Muscle layer of colon (tissue), 2 donors: ENCODE measurements at regions not wholly inside any gene's neighbourhood (a gene's known extent, or its start where the extent isn't known, plus 50 kb on each side); places are given as distances from the start of the nearest gene placed in this dataset.
"Not testable (repeated sequence)": the region's sequence is repeated elsewhere in the genome, so short reads cannot be mapped to it uniquely, and the experiment has no call there.

Experiments used
- H3K27ac ChIP-seq: one replicate; pipeline ENCODE4 v1.7.0; 2013; ENCODE audit warnings: low read depth, mild to moderate bottlenecking, low read length, moderate library complexity
- H3K27me3 ChIP-seq, 2 donors: one replicate each; pipeline ENCODE4 v1.7.0; 2013; ENCODE audit warnings: low read length in 2 of 2, mild to moderate bottlenecking in 2 of 2; ENCODE audit not compliant: insufficient read depth in 2 of 2, control insufficient read depth in 1 of 2
- H3K36me3 ChIP-seq: one replicate; pipeline ENCODE4 v1.7.0; 2013; ENCODE audit warnings: mild to moderate bottlenecking, low read length; ENCODE audit not compliant: insufficient read depth
- H3K4me1 ChIP-seq: one replicate; pipeline ENCODE4 v1.7.0; 2013; ENCODE audit warnings: mild to moderate bottlenecking, low read length; ENCODE audit not compliant: insufficient read depth
- H3K4me3 ChIP-seq, 2 donors: one replicate each; pipeline ENCODE4 v1.7.0; 2013; ENCODE audit warnings: low read length in 2 of 2, low read depth in 1 of 2, mild to moderate bottlenecking in 1 of 2, moderate library complexity in 1 of 2
- H3K9ac ChIP-seq: one replicate; pipeline ENCODE4 v1.7.0; 2013; ENCODE audit warnings: low read length
- H3K9me3 ChIP-seq: one replicate; pipeline ENCODE4 v1.7.0; 2013; ENCODE audit warnings: mild to moderate bottlenecking, low read length
- donor health status: abdominal sarcoma.
- donor health status: Adenocarcinoma of cecum.

- no peaks in the 10 kb centered on the region for H3K27me3 ChIP-seq
- H3K27ac ChIP-seq, result no peak overlapping the region
These were observed 454.0 kb downstream of the DIRAS2 start for GRCh38 chr9:90188656-90189055.

GRCh38 chr9:90189306-90189705 is 453.3 kb downstream of the DIRAS2 start:
- H3K27me3 ChIP-seq, result no peaks in the 10 kb centered on the region
- H3K27ac ChIP-seq, result no peak overlapping the region
- no peaks in the 10 kb centered on the region for H3K36me3 ChIP-seq
- no peaks in the 10 kb centered on the region for H3K9me3 ChIP-seq
- H3K4me1 ChIP-seq, result no peaks in the 10 kb centered on the region
- no peak overlapping the region for H3K9ac ChIP-seq
- H3K4me3 ChIP-seq, result no peak overlapping the region

More at GRCh38 chr9:90188656-90189055, 454.0 kb downstream of the DIRAS2 start:
- no peaks in the 10 kb centered on the region for H3K4me1 ChIP-seq
- no peaks in the 10 kb centered on the region for H3K9me3 ChIP-seq
- H3K36me3 ChIP-seq, result no peaks in the 10 kb centered on the region
- H3K9ac ChIP-seq, result no peak overlapping the region
- H3K4me3 ChIP-seq, result no peak overlapping the region

- not testable (repeated sequence) for H3K36me3 ChIP-seq, H3K9ac ChIP-seq, H3K27me3 ChIP-seq, H3K4me1 ChIP-seq, H3K9me3 ChIP-seq, H3K4me3 ChIP-seq, H3K27ac ChIP-seq
These were observed 450.2 kb downstream of the DIRAS2 start for GRCh38 chr9:90192465-90192864.

- Histone ChIP-seq H3K27ac (no peak overlapping the region), H3K4me3 (no peak overlapping the region), H3K9me3 (no peaks in the 10 kb centered on the region), H3K27me3 (no peaks in the 10 kb centered on the region), H3K36me3 (no peaks in the 10 kb centered on the region), H3K9ac (no peak overlapping the region), H3K4me1 (no peaks in the 10 kb centered on the region)
These were observed 443.7 kb downstream of the DIRAS2 start for GRCh38 chr9:90198956-90199355.

DNA sequence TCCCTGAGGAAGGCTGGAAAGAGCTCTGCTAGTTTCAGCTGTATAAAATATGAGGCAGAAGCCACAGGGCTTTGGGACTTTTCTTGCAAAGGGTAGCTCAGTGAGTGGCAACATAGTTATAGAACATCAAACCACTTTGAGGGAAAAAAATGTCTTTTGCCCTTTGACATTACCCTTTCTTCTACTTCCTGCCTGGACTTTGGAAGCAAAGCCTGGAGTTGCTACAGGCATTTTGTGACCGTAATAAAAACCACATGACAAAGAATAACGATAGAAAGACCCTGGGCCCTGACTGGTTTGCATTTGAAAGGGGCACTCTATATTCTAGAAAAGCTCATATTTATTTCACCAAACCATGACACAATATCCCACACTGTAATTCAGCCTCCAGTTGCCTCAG is 440.9 kb downstream of the DIRAS2 start:
- Histone ChIP-seq H3K27me3 (no peaks in the 10 kb centered on the region), H3K4me3 (no peak overlapping the region), H3K9me3 (no peaks in the 10 kb centered on the region), H3K27ac (no peak overlapping the region), H3K36me3 (no peaks in the 10 kb centered on the region), H3K4me1 (no peaks in the 10 kb centered on the region), H3K9ac (no peak overlapping the region)

- Histone ChIP-seq H3K36me3 (no peaks in the 10 kb centered on the region), H3K4me1 (no peaks in the 10 kb centered on the region), H3K9me3 (no peaks in the 10 kb centered on the region)
These were observed 438.3 kb downstream of the DIRAS2 start for GRCh38 chr9:90204128-90204831.

DNA sequence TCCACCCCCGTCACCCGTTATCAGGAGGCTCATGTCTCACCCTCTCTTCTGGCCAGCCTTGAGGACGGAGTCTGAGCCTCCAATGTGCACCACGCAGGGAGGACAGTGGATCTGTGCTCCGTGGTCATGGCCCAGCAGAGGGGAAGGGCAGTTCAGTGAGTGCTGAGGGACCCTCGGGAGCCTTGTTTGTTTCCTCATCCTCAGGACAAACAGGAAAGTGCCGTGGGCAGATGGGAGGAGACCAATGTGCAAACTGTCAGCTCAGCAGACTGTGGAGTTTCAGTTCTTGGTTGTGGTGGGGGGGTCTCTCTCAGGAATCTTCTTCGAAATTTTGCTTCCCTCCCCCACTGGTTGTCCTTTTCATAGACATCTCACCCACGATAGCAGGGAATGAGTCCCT is 429.6 kb downstream of the DIRAS2 start:
- not testable (repeated sequence) for H3K4me3 ChIP-seq, H3K36me3 ChIP-seq, H3K27ac ChIP-seq

More at GRCh38 chr9:90204128-90204831, 438.3 kb downstream of the DIRAS2 start:
- no peak overlapping the region for H3K27ac ChIP-seq
- no peaks in the 10 kb centered on the region for H3K27me3 ChIP-seq
- H3K4me3 ChIP-seq, result no peak overlapping the region
- H3K9ac ChIP-seq, result no peak overlapping the region

DNA sequence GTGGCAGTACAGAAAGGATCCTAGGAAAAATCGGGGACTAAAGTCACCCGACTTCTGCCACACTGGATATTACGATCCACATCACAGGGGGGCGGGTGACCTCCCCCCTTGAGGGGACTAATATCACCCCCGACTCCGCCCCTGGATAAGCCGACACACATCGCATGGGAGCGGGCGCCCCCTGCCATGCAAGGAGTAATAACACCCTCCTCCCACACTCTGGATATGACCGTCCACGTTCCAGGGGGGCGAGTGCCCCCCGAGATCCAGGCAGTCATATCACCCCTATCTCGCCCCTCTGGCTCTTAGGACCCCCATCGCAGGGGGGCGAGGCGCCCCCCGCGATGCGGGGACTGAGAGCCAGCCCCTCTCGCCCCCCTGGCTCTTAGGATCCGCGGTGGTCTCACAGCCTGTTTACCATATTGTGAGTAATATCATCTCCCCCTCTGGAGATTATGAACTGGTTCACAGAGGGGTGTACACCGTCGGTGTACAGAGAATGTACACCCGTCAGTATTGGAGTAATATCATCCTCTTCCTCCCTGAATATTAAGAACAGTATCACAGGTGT is 423.0 kb downstream of the DIRAS2 start:
- Histone ChIP-seq H3K9me3 (no peaks in the 10 kb centered on the region), H3K27ac (no peak overlapping the region), H3K9ac (no peak overlapping the region), H3K4me3 (no peak overlapping the region), H3K27me3 (no peaks in the 10 kb centered on the region), H3K4me1 (no peaks in the 10 kb centered on the region), H3K36me3 (no peaks in the 10 kb centered on the region)

More for the DNA sequence above, 429.6 kb downstream of the DIRAS2 start:
- H3K4me1 ChIP-seq, H3K9me3 ChIP-seq, H3K27me3 ChIP-seq, H3K9ac ChIP-seq: not testable (repeated sequence)

- not testable (repeated sequence) for H3K4me3 ChIP-seq, H3K9ac ChIP-seq, H3K27ac ChIP-seq, H3K27me3 ChIP-seq, H3K4me1 ChIP-seq, H3K9me3 ChIP-seq, H3K36me3 ChIP-seq
These were observed 420.7 kb downstream of the DIRAS2 start for GRCh38 chr9:90221899-90222298.

GRCh38 chr9:90226839-90227338 is 415.7 kb downstream of the DIRAS2 start:
- not testable (repeated sequence) for H3K4me3 ChIP-seq, H3K27me3 ChIP-seq, H3K9me3 ChIP-seq, H3K36me3 ChIP-seq, H3K27ac ChIP-seq, H3K4me1 ChIP-seq, H3K9ac ChIP-seq

DNA sequence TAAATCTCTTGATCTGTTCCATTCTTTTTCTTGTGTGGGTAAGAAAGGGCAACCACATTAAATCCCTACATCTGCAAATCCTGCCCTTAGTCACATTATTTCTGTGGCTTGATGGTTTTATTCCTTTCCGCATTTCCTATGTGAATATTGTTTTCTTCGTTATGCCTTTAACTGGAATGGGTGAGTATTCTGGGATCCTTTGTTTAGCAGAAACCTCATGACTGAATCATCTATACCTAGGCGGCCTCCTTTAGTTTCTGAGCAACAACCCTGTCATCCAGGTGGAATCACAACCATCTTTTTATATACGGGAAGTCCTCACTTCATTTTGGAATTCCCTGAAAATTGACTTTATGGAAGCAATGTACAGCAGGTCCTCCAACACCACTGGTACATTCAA is 409.5 kb downstream of the DIRAS2 start:
- not testable (repeated sequence) for H3K4me1 ChIP-seq, H3K27ac ChIP-seq, H3K27me3 ChIP-seq, H3K9me3 ChIP-seq, H3K36me3 ChIP-seq, H3K4me3 ChIP-seq, H3K9ac ChIP-seq

- H3K9ac ChIP-seq, result no peak overlapping the region
- H3K9me3 ChIP-seq, result no peaks in the 10 kb centered on the region
- H3K4me3 ChIP-seq, result no peak overlapping the region
- no peaks in the 10 kb centered on the region for H3K4me1 ChIP-seq
- no peaks in the 10 kb centered on the region for H3K36me3 ChIP-seq
- no peak overlapping the region for H3K27ac ChIP-seq
- no peaks in the 10 kb centered on the region for H3K27me3 ChIP-seq
These were observed 402.1 kb downstream of the DIRAS2 start for GRCh38 chr9:90240541-90240940.
